GM21528 (cell line): ENCODE measurements at regions not wholly inside any gene's neighbourhood (a gene's known extent, or its start where the extent isn't known, plus 50 kb on each side); places are given as distances from the start of the nearest gene placed in this dataset.
"Not testable (repeated sequence)": the region's sequence is repeated elsewhere in the genome, so short reads cannot be mapped to it uniquely, and the experiment has no call there.

Experiments used
- ATAC-seq: cut with Tn5 transposase; IDR thresholded peaks from one replicate; pipeline ENCODE4 v1.9.1; 2021; ENCODE audit warnings: mild to moderate bottlenecking, moderate library complexity; ENCODE audit not compliant: unreplicated experiment, low FRiP score

GRCh38 chr1:121558034-121558433, 373.3 kb downstream of the SRGAP2C start:
- ATAC-seq: not testable (repeated sequence)

GRCh38 chr1:121558514-121558913, 373.7 kb downstream of the SRGAP2C start:
- no peak for ATAC-seq

DNA sequence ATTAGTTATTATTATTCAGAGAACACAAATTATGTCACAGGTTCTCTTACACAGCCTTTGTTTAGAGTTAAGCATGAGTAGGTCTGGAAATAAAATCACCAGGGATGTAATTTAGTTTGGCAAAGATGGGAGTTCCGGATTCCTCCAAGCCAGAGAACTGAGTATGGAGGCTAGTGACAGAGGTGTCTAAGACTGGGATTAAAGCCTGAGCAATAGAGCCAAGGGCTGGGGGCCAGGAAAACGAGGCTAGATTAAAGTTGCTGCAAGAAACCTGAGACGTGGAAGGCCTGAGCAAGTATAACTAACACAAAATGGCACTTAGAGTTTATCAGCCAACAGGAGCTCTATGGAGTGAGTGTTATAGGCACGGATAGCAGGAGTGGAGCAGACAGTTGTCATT, 381.6 kb downstream of the SRGAP2C start:
- no peak for ATAC-seq

GRCh38 chr1:121569428-121569827, 384.7 kb downstream of the SRGAP2C start:
- no peak for ATAC-seq

- ATAC-seq: not testable (repeated sequence)
These were observed 389.2 kb downstream of the SRGAP2C start for GRCh38 chr1:121573881-121574504.

GRCh38 chr1:121574505-121574899, 389.7 kb downstream of the SRGAP2C start:
- not testable (repeated sequence) for ATAC-seq

- ATAC-seq: not testable (repeated sequence)
These were observed 398.1 kb downstream of the SRGAP2C start for GRCh38 chr1:121582898-121583297.

DNA sequence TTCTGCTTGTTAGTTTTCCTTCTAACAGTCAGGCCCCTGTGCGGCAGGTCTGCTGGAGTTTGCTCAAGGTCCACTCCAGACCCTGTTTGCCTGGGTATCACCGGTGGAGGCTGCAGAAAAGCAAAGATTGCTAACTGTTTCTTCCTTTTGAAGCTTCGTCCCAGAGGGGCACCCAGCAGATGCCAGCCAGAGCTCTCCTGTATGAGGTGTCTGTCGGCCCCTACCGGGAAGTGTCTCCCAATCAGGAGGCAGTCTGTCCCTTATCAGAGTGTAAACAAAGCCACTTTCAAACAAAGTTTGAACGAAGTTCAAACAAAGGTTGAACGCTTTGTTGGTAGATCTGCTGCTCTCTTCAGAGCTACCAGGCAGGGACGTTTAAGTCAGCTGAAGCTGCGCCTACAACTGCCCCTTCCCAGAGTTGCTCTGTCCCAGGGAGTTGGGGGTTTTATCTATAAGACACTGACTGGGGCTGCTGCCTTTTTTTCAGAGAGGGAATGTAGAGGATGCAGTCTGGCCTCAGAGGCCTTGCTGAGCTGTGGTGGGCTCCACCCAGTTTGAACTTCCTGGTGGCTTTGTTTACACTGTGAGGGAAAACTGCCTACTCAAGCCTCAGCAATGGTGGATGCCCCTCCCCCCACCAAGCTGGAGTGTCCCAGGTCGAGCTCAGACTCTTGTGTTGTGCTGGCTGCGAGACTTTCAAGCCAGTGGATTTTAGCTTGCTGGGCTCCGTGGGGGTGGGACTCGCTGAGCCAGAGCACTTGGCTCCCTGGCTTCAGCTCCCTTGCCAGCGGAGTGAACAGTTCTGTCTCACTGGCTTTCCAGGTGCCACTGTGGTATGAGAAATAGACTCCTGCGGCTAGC, 401.8 kb downstream of the SRGAP2C start:
- ATAC-seq: no peak

- ATAC-seq: no peak
These were observed 402.4 kb downstream of the SRGAP2C start for GRCh38 chr1:121587230-121587569.

DNA sequence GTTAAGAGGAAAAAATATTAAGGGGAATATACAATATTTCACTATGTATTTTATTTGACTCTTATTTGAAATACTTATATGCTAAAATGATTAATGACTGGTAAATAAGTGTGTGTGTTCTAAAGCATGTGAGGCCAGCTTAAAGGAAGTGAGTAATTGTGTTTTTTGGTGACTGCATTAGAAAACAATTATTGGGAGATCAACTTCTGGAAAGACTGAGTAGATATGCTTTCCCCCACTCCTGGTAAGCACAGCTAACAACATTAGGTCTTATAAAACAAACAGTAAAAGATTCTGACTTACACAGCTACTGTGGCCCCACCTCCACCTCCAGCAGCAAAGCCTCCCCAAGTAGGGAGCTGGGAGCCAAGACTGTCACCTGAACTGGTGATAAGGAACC, 403.0 kb downstream of the SRGAP2C start:
- ATAC-seq: no peak

GRCh38 chr1:121594096-121594495, 409.3 kb downstream of the SRGAP2C start:
- ATAC-seq: no peak

DNA sequence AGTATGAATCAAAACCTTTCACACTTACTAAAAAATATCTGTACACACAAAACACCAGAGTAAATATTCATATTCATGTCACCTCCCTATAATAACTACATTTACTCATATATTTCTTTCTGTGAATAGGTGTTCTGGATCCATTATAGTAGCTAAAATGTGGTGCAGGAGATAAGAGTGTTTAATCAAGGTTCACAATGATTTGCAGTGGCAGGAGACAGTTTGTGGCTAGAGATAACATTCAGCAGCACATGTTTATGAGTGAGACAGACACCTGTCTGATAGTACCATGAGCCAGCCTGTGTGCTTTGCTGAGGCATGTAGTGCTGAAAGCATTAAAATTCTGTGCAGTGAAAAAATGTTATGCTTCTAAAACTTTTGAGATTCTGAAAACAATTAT, 410.3 kb downstream of the SRGAP2C start:
- ATAC-seq: no peak

- ATAC-seq: not testable (repeated sequence)
These were observed 420.2 kb downstream of the SRGAP2C start for GRCh38 chr1:121604843-121605444.

GRCh38 chr1:121607499-121607898, 422.7 kb downstream of the SRGAP2C start:
- ATAC-seq: not testable (repeated sequence)
